WERI-Rb-1 (cell line): ENCODE measurements at regions not wholly inside any gene's neighbourhood (a gene's known extent, or its start where the extent isn't known, plus 50 kb on each side); places are given as distances from the start of the nearest gene placed in this dataset.
"Not testable (repeated sequence)": the region's sequence is repeated elsewhere in the genome, so short reads cannot be mapped to it uniquely, and the experiment has no call there.

ENCODE experiments used
- DNase-seq: peaks from one replicate; pipeline ENCODE4 v3.0.0-alpha.2; 2020
- H3K27ac ChIP-seq: fragments of 250-450 bp; sonication (Bioruptor Pico); 2 replicates; pipeline ENCODE4 v1.5.1; 2020; ENCODE audit warnings: mild to moderate bottlenecking, moderate library complexity
- H3K27me3 ChIP-seq: fragments of 250-450 bp; sonication (Bioruptor Pico); 2 replicates; pipeline ENCODE4 v1.5.1; 2021; ENCODE audit warnings: mild to moderate bottlenecking, low read depth, moderate library complexity; ENCODE audit not compliant: insufficient read depth, severe bottlenecking
- H3K36me3 ChIP-seq: fragments of 250-450 bp; sonication (Bioruptor Pico); 2 replicates; pipeline ENCODE4 v1.5.1; 2020; ENCODE audit warnings: mild to moderate bottlenecking, moderate library complexity
- H3K4me3 ChIP-seq: 2 replicates; pipeline ENCODE4 v1.5.1; 2011; ENCODE audit warnings: low read depth, mild to moderate bottlenecking, control low read depth, low read length
- H3K9me3 ChIP-seq: fragments of 250-450 bp; sonication (Bioruptor Pico); 2 replicates; pipeline ENCODE4 v1.5.1; 2021; ENCODE audit warnings: mild to moderate bottlenecking, moderate library complexity; ENCODE audit not compliant: severe bottlenecking
- TF ChIP-seq, protein P1 (sequence below): IDR thresholded peaks from 2 replicates; pipeline ENCODE4 v1.5.1; 2011; ENCODE audit warnings: low read depth, mild to moderate bottlenecking, control low read depth, inconsistent platforms, low read length

DNA sequence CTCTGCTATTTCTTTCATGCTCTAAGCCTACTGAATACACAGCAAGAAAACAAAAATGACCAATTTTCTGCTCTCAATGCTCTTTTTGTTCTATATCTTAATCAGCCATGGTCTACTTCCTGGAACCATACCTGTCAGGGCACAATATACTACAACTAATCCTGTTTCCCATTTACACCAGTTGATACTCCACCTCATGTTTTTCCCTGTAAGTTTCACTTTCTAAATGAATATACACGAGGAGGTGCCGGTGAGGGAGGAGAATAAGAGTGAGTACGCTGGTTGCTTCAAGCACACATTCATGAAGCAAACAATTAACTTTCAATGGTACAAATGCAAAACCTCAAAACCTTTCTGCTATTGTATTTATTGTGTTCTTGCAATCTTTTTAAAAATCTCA is 443.1 kb upstream of the ID4 start:
- H3K27ac ChIP-seq = no peak overlapping the region

DNA sequence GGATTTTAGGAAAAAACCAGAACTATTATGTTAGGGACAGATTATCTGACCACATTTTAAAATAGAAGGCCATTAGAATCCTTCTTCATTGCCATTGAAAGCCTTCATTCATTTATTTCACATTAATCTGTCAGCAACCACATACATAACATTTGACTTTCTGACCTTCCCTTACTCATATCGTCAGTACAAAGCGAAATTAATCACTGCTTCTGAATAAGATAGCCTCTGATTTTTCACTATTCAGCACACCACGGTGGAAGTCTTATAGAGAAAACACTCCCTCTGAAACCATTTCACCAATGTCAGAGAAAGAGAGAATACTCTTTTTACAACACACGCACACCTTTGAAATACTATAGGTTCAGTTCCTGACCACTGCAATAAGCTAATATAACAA is 442.5 kb upstream of the ID4 start:
- Histone ChIP-seq H3K4me3 (no peak overlapping the region), H3K9me3 (no peaks in the 10 kb centered on the region), H3K27me3 (no peaks in the 10 kb centered on the region), H3K36me3 (no peaks in the 10 kb centered on the region), H3K27ac (no peak overlapping the region)
- no peak for DNase-seq
- TF ChIP-seq, protein P1, sequence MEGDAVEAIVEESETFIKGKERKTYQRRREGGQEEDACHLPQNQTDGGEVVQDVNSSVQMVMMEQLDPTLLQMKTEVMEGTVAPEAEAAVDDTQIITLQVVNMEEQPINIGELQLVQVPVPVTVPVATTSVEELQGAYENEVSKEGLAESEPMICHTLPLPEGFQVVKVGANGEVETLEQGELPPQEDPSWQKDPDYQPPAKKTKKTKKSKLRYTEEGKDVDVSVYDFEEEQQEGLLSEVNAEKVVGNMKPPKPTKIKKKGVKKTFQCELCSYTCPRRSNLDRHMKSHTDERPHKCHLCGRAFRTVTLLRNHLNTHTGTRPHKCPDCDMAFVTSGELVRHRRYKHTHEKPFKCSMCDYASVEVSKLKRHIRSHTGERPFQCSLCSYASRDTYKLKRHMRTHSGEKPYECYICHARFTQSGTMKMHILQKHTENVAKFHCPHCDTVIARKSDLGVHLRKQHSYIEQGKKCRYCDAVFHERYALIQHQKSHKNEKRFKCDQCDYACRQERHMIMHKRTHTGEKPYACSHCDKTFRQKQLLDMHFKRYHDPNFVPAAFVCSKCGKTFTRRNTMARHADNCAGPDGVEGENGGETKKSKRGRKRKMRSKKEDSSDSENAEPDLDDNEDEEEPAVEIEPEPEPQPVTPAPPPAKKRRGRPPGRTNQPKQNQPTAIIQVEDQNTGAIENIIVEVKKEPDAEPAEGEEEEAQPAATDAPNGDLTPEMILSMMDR = no peak

More for the DNA sequence above, 443.1 kb upstream of the ID4 start:
- no peaks in the 10 kb centered on the region for H3K27me3 ChIP-seq
- no peaks in the 10 kb centered on the region for H3K9me3 ChIP-seq
- no peak for DNase-seq
- H3K36me3 ChIP-seq = no peaks in the 10 kb centered on the region
- no peak overlapping the region for H3K4me3 ChIP-seq
- TF ChIP-seq, protein P1 = no peak

DNA sequence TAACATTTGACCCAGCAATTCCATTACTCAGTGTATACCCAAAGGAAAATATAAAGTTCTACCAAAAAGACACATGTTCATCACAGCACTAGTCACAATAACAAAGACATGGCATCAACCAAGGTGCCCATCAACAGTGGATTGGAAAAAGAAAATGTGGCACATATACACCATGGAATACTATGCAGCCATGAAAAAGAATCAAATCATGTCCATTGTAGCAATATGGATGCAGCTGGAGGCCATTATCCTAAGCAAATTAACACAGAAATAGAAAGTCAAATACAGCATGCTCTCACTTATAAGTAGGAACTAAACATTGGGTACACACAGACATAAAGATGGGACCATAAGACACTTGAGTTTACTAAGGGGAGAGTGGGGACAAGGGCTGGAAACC is 441.9 kb upstream of the ID4 start:
- Histone ChIP-seq H3K27ac (no peak overlapping the region), H3K36me3 (no peaks in the 10 kb centered on the region), H3K4me3 (no peak overlapping the region), H3K9me3 (no peaks in the 10 kb centered on the region), H3K27me3 (no peaks in the 10 kb centered on the region)
- TF ChIP-seq, protein P1 = no peak
- no peak for DNase-seq

DNA sequence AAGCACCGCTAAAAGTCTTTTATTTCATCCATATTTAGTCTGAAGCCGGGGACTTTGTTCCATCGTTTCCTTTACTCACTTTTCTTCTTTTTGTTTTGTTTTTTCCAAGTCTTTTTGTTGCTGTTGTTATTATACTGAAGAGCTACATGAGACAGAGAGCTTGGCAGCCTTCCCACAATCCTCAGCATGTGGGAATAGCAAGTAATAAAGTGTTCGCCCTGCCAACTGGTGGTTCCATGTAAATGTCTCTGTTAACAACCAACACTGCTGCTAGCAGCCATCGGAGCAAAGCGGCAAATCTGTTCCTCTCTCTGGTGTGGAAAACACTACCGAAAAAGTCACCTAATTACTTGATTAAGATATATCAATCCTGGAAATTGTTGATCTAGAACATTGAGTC is 437.8 kb upstream of the ID4 start:
- Histone ChIP-seq H3K4me3 (no peak overlapping the region), H3K36me3 (no peaks in the 10 kb centered on the region), H3K27me3 (no peaks in the 10 kb centered on the region), H3K9me3 (peaks cover 10% of the 10 kb centered on the region), H3K27ac (no peak overlapping the region)
- no peak for DNase-seq
- TF ChIP-seq, protein P1 = no peak

DNA sequence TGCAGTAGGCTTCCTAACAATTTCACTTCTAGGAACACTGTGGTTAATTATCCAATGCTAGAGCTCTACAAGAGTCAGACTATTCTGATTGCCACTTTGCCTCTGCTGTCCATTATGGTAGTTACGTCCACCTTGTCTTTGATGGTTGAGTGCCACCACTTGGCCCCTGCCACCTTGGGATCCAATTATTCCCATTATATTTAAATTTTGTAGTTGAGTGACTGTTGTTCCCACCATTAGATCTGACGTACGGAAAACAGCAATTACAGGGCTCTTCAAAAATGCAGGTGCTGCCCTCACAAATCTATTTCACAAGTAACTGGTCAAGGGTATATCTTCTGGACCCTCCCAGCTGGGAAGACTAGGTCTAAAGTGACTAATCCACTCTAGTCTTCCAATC is 432.3 kb upstream of the ID4 start:
- H3K9me3 ChIP-seq = peaks cover 24% of the 10 kb centered on the region
- H3K27me3 ChIP-seq, DNase-seq, H3K4me3 ChIP-seq, H3K36me3 ChIP-seq, H3K27ac ChIP-seq: not testable (repeated sequence)

DNA sequence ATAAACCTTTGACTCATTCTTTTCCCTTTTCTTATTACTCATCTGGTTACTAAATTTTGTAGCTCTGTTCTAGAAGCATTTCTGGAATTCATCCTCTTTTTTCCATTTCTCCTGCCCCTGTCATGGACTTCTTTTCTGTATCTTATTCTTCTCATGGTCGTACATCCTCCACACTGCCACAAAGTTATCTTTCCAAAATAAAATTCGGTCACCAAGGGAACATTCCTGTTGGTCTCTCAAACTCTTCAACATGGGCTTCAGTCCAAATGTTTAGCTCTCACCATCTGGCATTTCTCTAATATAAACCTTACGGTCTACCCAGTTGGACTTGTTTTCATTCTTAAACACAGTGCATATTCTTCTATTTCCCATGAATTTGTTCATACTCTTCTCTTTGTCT is 428.8 kb upstream of the ID4 start:
- TF ChIP-seq, protein P1 = no peak
- no peak overlapping the region for H3K4me3 ChIP-seq
- DNase-seq = no peak
- H3K27me3 ChIP-seq = no peaks in the 10 kb centered on the region
- H3K9me3 ChIP-seq = peaks cover 19% of the 10 kb centered on the region
- no peaks in the 10 kb centered on the region for H3K36me3 ChIP-seq
- H3K27ac ChIP-seq = no peak overlapping the region
